ENCODE measurements at regions not wholly inside any gene's neighbourhood (a gene's known extent, or its start where the extent isn't known, plus 50 kb on each side); places are given as distances from the start of the nearest gene placed in this dataset.

- Histone ChIP-seq H3K4me3 (no peak overlapping the region), H3K9ac (ENCODE audit: insufficient read length) (no peak overlapping the region), H3K36me3 (ENCODE audit: insufficient read depth, low read length) (no peaks in the 10 kb centered on the region), H3K27ac (no peak overlapping the region), H3K9me3 (ENCODE audit: low read depth, low read length) (no peaks in the 10 kb centered on the region)
- no peak for TF ChIP-seq POLR2AphosphoS5 (IDR thresholded peaks at IDR 0.05; ENCODE audit: borderline replicate concordance, low read depth, low read length)
- TF ChIP-seq FOXP2 (optimal IDR thresholded peaks at IDR 0.05; ENCODE audit: control extremely low read depth, extremely low read length, insufficient read depth): no peak
- TF ChIP-seq EZH2 (IDR thresholded peaks at IDR 0.05): no peak
- DNase-seq (ENCODE audit: low read depth, low spot score): no peak
Measured at GRCh38 chr10:32150532-32151101, 94.4 kb upstream of the KIF5B start.

GRCh38 chr10:32149252-32149955 is 93.2 kb upstream of the KIF5B start:
- no peaks in the 10 kb centered on the region for H3K36me3 ChIP-seq (ENCODE audit: insufficient read depth, low read length)
- H3K9ac ChIP-seq (ENCODE audit: insufficient read length): no peak overlapping the region
- no peaks in the 10 kb centered on the region for H3K9me3 ChIP-seq (ENCODE audit: low read depth, low read length)
- no peak overlapping the region for H3K27ac ChIP-seq
- no peak overlapping the region for H3K4me3 ChIP-seq
- no peak for DNase-seq (ENCODE audit: low read depth, low spot score)
- TF ChIP-seq EZH2 (IDR thresholded peaks at IDR 0.05) (no peak), POLR2AphosphoS5 (IDR thresholded peaks at IDR 0.05; ENCODE audit: borderline replicate concordance, low read depth, low read length) (no peak), FOXP2 (optimal IDR thresholded peaks at IDR 0.05; ENCODE audit: control extremely low read depth, extremely low read length, insufficient read depth) (no peak)

GRCh38 chr10:32148864-32149251 is 92.6 kb upstream of the KIF5B start:
- TF ChIP-seq POLR2AphosphoS5 (IDR thresholded peaks at IDR 0.05; ENCODE audit: borderline replicate concordance, low read depth, low read length) (no peak), EZH2 (IDR thresholded peaks at IDR 0.05) (no peak), FOXP2 (optimal IDR thresholded peaks at IDR 0.05; ENCODE audit: control extremely low read depth, extremely low read length, insufficient read depth) (no peak)
- Histone ChIP-seq H3K36me3 (ENCODE audit: insufficient read depth, low read length) (no peaks in the 10 kb centered on the region), H3K27ac (no peak overlapping the region), H3K9me3 (ENCODE audit: low read depth, low read length) (no peaks in the 10 kb centered on the region), H3K4me3 (no peak overlapping the region), H3K9ac (ENCODE audit: insufficient read length) (no peak overlapping the region)
- DNase-seq (ENCODE audit: low read depth, low spot score): no peak

- TF ChIP-seq EZH2 (IDR thresholded peaks at IDR 0.05): no peak
- no peak for TF ChIP-seq POLR2AphosphoS5 (IDR thresholded peaks at IDR 0.05; ENCODE audit: borderline replicate concordance, low read depth, low read length)
- no peak for TF ChIP-seq FOXP2 (optimal IDR thresholded peaks at IDR 0.05; ENCODE audit: control extremely low read depth, extremely low read length, insufficient read depth)
- H3K36me3 ChIP-seq (ENCODE audit: insufficient read depth, low read length): no peaks in the 10 kb centered on the region
- H3K4me3 ChIP-seq: no peak overlapping the region
- H3K9me3 ChIP-seq (ENCODE audit: low read depth, low read length): no peaks in the 10 kb centered on the region
- no peak overlapping the region for H3K9ac ChIP-seq (ENCODE audit: insufficient read length)
- no peak overlapping the region for H3K27ac ChIP-seq
- DNase-seq (ENCODE audit: low read depth, low spot score): no peak
Measured at GRCh38 chr10:32147730-32148129, 91.5 kb upstream of the KIF5B start.

GRCh38 chr10:32146166-32146565 is 89.9 kb upstream of the KIF5B start:
- Histone ChIP-seq H3K4me3 (no peak overlapping the region), H3K36me3 (ENCODE audit: insufficient read depth, low read length) (no peaks in the 10 kb centered on the region), H3K9me3 (ENCODE audit: low read depth, low read length) (no peaks in the 10 kb centered on the region), H3K9ac (ENCODE audit: insufficient read length) (no peak overlapping the region), H3K27ac (no peak overlapping the region)
- no peak for DNase-seq (ENCODE audit: low read depth, low spot score)
- TF ChIP-seq EZH2 (IDR thresholded peaks at IDR 0.05): no peak
- TF ChIP-seq POLR2AphosphoS5 (IDR thresholded peaks at IDR 0.05; ENCODE audit: borderline replicate concordance, low read depth, low read length): no peak
- no peak for TF ChIP-seq FOXP2 (optimal IDR thresholded peaks at IDR 0.05; ENCODE audit: control extremely low read depth, extremely low read length, insufficient read depth)

- TF ChIP-seq EZH2 (IDR thresholded peaks at IDR 0.05) (no peak), POLR2AphosphoS5 (IDR thresholded peaks at IDR 0.05; ENCODE audit: borderline replicate concordance, low read depth, low read length) (no peak), FOXP2 (optimal IDR thresholded peaks at IDR 0.05; ENCODE audit: control extremely low read depth, extremely low read length, insufficient read depth) (no peak)
- Histone ChIP-seq H3K9me3 (ENCODE audit: low read depth, low read length) (no peaks in the 10 kb centered on the region), H3K27ac (no peak overlapping the region), H3K4me3 (no peak overlapping the region), H3K9ac (ENCODE audit: insufficient read length) (no peak overlapping the region), H3K36me3 (ENCODE audit: insufficient read depth, low read length) (no peaks in the 10 kb centered on the region)
- DNase-seq (ENCODE audit: low read depth, low spot score): no peak
Measured at GRCh38 chr10:32144817-32145688, 88.8 kb upstream of the KIF5B start.

- H3K36me3 ChIP-seq (ENCODE audit: insufficient read depth, low read length): no peaks in the 10 kb centered on the region
- no peaks in the 10 kb centered on the region for H3K9me3 ChIP-seq (ENCODE audit: low read depth, low read length)
- H3K27ac ChIP-seq: no peak overlapping the region
- no peak overlapping the region for H3K9ac ChIP-seq (ENCODE audit: insufficient read length)
- no peak overlapping the region for H3K4me3 ChIP-seq
- no peak for TF ChIP-seq POLR2AphosphoS5 (IDR thresholded peaks at IDR 0.05; ENCODE audit: borderline replicate concordance, low read depth, low read length)
- no peak for TF ChIP-seq FOXP2 (optimal IDR thresholded peaks at IDR 0.05; ENCODE audit: control extremely low read depth, extremely low read length, insufficient read depth)
- no peak for TF ChIP-seq EZH2 (IDR thresholded peaks at IDR 0.05)
- DNase-seq (ENCODE audit: low read depth, low spot score): no peak
Measured at GRCh38 chr10:32143302-32143847, 87.2 kb upstream of the KIF5B start.

- Histone ChIP-seq H3K9me3 (ENCODE audit: low read depth, low read length) (no peaks in the 10 kb centered on the region), H3K27ac (no peak overlapping the region), H3K4me3 (no peak overlapping the region), H3K9ac (ENCODE audit: insufficient read length) (no peak overlapping the region), H3K36me3 (ENCODE audit: insufficient read depth, low read length) (no peaks in the 10 kb centered on the region)
- DNase-seq (ENCODE audit: low read depth, low spot score): no peak
- no peak for TF ChIP-seq POLR2AphosphoS5 (IDR thresholded peaks at IDR 0.05; ENCODE audit: borderline replicate concordance, low read depth, low read length)
- TF ChIP-seq FOXP2 (optimal IDR thresholded peaks at IDR 0.05; ENCODE audit: control extremely low read depth, extremely low read length, insufficient read depth): no peak
- no peak for TF ChIP-seq EZH2 (IDR thresholded peaks at IDR 0.05)
Measured at GRCh38 chr10:32142646-32143045, 86.4 kb upstream of the KIF5B start.
